SK-N-MC (cell line): ENCODE measurements at regions not wholly inside any gene's neighbourhood (a gene's known extent, or its start where the extent isn't known, plus 50 kb on each side); places are given as distances from the start of the nearest gene placed in this dataset.
"Not testable (repeated sequence)": the region's sequence is repeated elsewhere in the genome, so short reads cannot be mapped to it uniquely, and the experiment has no call there.

Source experiments
- DNase-seq: peaks from one replicate; pipeline ENCODE4 v3.0.0-alpha.2; 2011; ENCODE audit warnings: low read depth, low spot score
- H3K27ac ChIP-seq: fragments of 200-600 bp; sonication (generic); 2 replicates; pipeline ENCODE4 v1.5.1; 2016; ENCODE audit warnings: mixed run types
- H3K36me3 ChIP-seq: fragments of 200-600 bp; sonication (generic); 2 replicates; pipeline ENCODE4 v1.6.1; 2017; ENCODE audit warnings: antibody characterized with exemption, low read length, mixed read lengths; ENCODE audit not compliant: insufficient read depth
- H3K4me3 ChIP-seq: fragments of 200-600 bp; sonication (generic); 2 replicates; pipeline ENCODE4 v1.5.1; 2016
- H3K9ac ChIP-seq: fragments of 200-600 bp; sonication (generic); 2 replicates; pipeline ENCODE4 v1.8.0; 2017; ENCODE audit warnings: mixed run types, mixed read lengths; ENCODE audit not compliant: insufficient read length
- H3K9me3 ChIP-seq: fragments of 200-600 bp; sonication (generic); 2 replicates; pipeline ENCODE4 v1.6.1; 2017; ENCODE audit warnings: low read depth, mild to moderate bottlenecking, antibody characterized with exemption, low read length, moderate library complexity, mixed read lengths
- EZH2 ChIP-seq: fragments of 200-600 bp; sonication (generic); IDR thresholded peaks from one replicate; pipeline ENCODE4 v1.6.1; 2017; ENCODE audit warnings: antibody characterized with exemption
- FOXP2 ChIP-seq: optimal IDR thresholded peaks from 2 replicates; pipeline ENCODE3; 2011; ENCODE audit warnings: mild to moderate bottlenecking, moderate library complexity; ENCODE audit not compliant: insufficient read depth; ENCODE audit errors: extremely low read length, control extremely low read depth
- POLR2AphosphoS5 ChIP-seq: IDR thresholded peaks from 2 replicates; pipeline ENCODE4 v1.6.1; 2012; ENCODE audit warnings: mild to moderate bottlenecking, low read depth, low read length, borderline replicate concordance

DNA sequence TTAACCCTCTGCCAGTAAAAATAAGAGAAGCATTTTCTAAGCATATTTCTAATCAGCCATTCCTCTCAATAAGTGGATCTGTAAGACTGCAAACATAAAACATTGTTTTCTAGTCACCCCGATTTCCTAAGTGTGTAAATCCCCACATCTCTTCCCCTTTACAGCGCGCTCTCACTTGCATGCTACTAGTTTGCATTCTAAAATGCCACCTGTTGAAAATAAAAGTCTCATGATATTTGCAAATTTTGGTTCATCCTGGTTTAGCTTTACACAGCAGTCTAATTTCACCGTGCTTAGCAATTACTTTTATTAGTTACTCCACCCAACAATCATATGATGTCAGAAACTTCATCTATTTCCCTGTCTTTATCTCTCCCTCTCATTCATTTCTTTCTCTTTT, 1230.7 kb upstream of the ZEB2 start:
- TF ChIP-seq EZH2 (no peak), FOXP2 (no peak), POLR2AphosphoS5 (no peak)
- H3K4me3 ChIP-seq: no peak overlapping the region
- no peak for DNase-seq
- H3K27ac ChIP-seq: peak overlapping the region; percentile 90
- H3K9me3 ChIP-seq: no peaks in the 10 kb centered on the region
- H3K36me3 ChIP-seq: no peaks in the 10 kb centered on the region
- peak overlapping the region; percentile 13 for H3K9ac ChIP-seq

- H3K36me3 ChIP-seq: no peaks in the 10 kb centered on the region
- no peak for DNase-seq
- no peak for TF ChIP-seq POLR2AphosphoS5
- no peak for TF ChIP-seq FOXP2
- TF ChIP-seq EZH2: no peak
- H3K9me3 ChIP-seq: no peaks in the 10 kb centered on the region
- H3K27ac ChIP-seq: peak overlapping the region; percentile 90; the same call in 1 of the 2 replicates
- peak overlapping the region; percentile 21 for H3K9ac ChIP-seq
- no peak overlapping the region for H3K4me3 ChIP-seq
These were observed 1230.2 kb upstream of the ZEB2 start for GRCh38 chr2:145750144-145750543.

- TF ChIP-seq POLR2AphosphoS5 (no peak), FOXP2 (no peak), EZH2 (no peak)
- Histone ChIP-seq H3K9ac (no peak overlapping the region), H3K36me3 (no peaks in the 10 kb centered on the region), H3K9me3 (no peaks in the 10 kb centered on the region), H3K4me3 (no peak overlapping the region), H3K27ac (no peak overlapping the region)
- DNase-seq: no peak
These were observed 1229.6 kb upstream of the ZEB2 start for GRCh38 chr2:145749556-145749955.

DNA sequence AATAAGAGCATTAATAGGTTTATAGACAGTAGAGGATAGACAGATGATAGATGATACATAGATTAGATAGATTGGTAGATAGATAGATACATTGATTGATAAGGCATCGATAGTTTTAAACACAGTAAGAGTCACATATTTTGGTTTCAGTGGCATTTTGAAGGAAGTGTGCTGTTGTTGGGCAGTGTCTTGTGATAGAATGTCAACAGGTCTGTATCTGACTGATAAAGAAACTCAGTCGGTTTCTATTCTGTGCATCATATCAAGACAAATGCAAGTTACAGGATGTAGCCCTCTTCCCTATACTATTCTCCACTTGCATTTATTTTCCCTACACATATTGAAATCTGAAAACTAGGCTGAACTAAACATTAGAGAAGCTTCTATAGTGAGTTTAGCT, 1229.0 kb upstream of the ZEB2 start:
- no peak for DNase-seq
- TF ChIP-seq EZH2: no peak
- no peak for TF ChIP-seq FOXP2
- TF ChIP-seq POLR2AphosphoS5: no peak
- no peak overlapping the region for H3K27ac ChIP-seq

DNA sequence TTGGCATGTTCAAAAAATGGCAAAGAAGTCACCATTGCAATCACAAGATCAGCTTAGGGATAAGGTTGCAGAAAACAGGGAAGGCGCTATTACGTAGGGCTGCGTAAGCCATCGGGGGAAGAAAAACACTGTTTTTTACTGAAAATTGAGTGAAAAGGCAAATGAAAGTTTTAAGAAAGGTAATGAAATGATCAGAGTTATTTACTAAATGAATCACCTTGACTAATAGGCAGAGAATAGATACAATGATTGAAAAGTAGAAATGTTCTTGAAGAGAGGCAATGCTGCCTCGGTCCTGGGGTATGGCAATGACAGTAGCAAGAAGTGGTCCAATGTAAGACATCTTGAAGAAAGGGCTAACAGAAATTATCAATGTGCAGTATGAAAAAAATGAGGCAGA, 1227.8 kb upstream of the ZEB2 start:
- no peak overlapping the region for H3K4me3 ChIP-seq
- DNase-seq: no peak
- no peaks in the 10 kb centered on the region for H3K9me3 ChIP-seq
- no peak for TF ChIP-seq EZH2
- TF ChIP-seq FOXP2: no peak
- no peak for TF ChIP-seq POLR2AphosphoS5
- no peak overlapping the region for H3K27ac ChIP-seq
- no peak overlapping the region for H3K9ac ChIP-seq
- no peaks in the 10 kb centered on the region for H3K36me3 ChIP-seq

More for the DNA sequence above, 1229.0 kb upstream of the ZEB2 start:
- Histone ChIP-seq H3K4me3 (no peak overlapping the region), H3K9ac (no peak overlapping the region), H3K36me3 (no peaks in the 10 kb centered on the region), H3K9me3 (no peaks in the 10 kb centered on the region)

GRCh38 chr2:145745387-145745721, 1225.4 kb upstream of the ZEB2 start:
- H3K4me3 ChIP-seq: not testable (repeated sequence)

DNA sequence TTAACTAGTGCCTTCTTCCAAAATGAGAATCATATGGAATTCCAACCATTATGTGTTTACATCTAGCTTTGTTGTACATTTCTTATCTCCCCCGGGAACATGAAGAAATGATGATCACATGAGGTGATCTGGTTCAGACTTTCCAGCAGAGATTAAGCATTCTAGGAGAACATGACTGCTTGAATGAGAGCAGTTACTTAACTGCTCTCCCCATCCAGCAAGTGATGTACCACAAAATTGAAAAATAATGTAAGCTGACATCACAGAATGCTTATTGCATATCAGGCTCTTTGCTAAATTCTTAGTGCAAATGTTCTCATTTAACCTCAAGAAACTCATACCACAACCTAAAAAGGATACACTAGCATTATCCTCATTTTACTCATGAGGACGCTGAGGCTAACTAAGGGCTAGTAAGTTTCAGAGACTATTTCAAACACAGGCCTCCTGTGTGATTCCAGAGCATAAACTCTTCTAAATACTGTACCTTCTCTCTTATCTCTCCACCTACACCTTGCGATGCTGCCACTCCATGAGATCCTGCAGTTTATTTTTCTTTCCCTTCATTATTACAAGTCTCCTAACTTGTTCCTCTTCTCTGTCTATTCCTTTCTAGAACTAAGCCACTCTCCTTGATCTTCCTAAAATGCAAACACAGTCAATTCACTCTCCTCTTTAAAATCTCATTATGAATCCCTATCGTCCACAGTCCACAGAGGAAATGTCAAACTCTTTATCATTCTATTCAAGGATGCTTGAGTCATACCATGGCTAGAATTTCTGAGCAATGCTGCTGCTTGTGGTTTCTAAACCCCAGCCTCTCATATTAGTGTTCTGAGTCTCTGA, 1224.8 kb upstream of the ZEB2 start:
- Histone ChIP-seq H3K36me3 (no peaks in the 10 kb centered on the region), H3K9me3 (no peaks in the 10 kb centered on the region), H3K27ac (no peak overlapping the region), H3K4me3 (no peak overlapping the region), H3K9ac (no peak overlapping the region)
- TF ChIP-seq POLR2AphosphoS5 (no peak), EZH2 (no peak), FOXP2 (no peak)
- no peak for DNase-seq

More at GRCh38 chr2:145745387-145745721, 1225.4 kb upstream of the ZEB2 start:
- not testable (repeated sequence) for H3K27ac ChIP-seq, H3K9me3 ChIP-seq, H3K36me3 ChIP-seq, DNase-seq, H3K9ac ChIP-seq

DNA sequence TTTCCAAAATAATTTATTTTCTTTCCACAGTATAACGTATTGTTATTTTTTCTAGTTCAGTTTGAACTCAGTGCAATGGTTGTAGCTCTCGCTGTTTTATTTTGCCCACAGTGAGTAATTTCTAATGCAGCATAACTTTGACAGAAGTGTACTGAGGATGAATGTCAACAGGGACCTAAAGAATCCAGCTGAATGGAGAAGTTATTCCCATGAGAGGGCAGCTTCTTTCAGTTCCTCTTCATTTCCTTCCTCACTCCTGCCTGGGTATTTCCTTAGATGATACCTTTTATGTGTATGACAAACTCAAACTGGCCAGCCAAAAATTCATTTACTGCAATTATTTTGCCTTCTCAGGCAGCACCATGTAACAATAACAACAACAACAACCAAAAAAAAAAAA, 1223.1 kb upstream of the ZEB2 start:
- Histone ChIP-seq H3K36me3 (no peaks in the 10 kb centered on the region), H3K9ac (no peak overlapping the region), H3K27ac (no peak overlapping the region), H3K9me3 (no peaks in the 10 kb centered on the region), H3K4me3 (no peak overlapping the region)
- TF ChIP-seq POLR2AphosphoS5 (no peak), EZH2 (no peak), FOXP2 (no peak)
- no peak for DNase-seq

- H3K9me3 ChIP-seq: no peaks in the 10 kb centered on the region
- H3K27ac ChIP-seq: no peak overlapping the region
- DNase-seq: no peak
- TF ChIP-seq POLR2AphosphoS5: no peak
- no peak overlapping the region for H3K4me3 ChIP-seq
- H3K9ac ChIP-seq: no peak overlapping the region
- no peaks in the 10 kb centered on the region for H3K36me3 ChIP-seq
These were observed 1221.7 kb upstream of the ZEB2 start for GRCh38 chr2:145741636-145742035.
